ENCODE measurements at regions not wholly inside any gene's neighbourhood (a gene's known extent, or its start where the extent isn't known, plus 50 kb on each side); places are given as distances from the start of the nearest gene placed in this dataset.

GRCh38 chr11:134503596-134503995 lies 91.6 kb upstream of the B3GAT1 start:
- TF ChIP-seq CTCF (IDR thresholded peaks at IDR 0.05): no peak
- no peak for TF ChIP-seq POLR2AphosphoS5 (IDR thresholded peaks at IDR 0.05; ENCODE audit: low read depth, low read length)
- TF ChIP-seq REST (IDR thresholded peaks at IDR 0.05; ENCODE audit: insufficient read depth in 1 of 2, low read depth in 2 of 2, low read length in 1 of 2): no peak

Measured in Panc1 (cell line).